ENCODE measurements at regions not wholly inside any gene's neighbourhood (a gene's known extent, or its start where the extent isn't known, plus 50 kb on each side); places are given as distances from the start of the nearest gene placed in this dataset.

DNA sequence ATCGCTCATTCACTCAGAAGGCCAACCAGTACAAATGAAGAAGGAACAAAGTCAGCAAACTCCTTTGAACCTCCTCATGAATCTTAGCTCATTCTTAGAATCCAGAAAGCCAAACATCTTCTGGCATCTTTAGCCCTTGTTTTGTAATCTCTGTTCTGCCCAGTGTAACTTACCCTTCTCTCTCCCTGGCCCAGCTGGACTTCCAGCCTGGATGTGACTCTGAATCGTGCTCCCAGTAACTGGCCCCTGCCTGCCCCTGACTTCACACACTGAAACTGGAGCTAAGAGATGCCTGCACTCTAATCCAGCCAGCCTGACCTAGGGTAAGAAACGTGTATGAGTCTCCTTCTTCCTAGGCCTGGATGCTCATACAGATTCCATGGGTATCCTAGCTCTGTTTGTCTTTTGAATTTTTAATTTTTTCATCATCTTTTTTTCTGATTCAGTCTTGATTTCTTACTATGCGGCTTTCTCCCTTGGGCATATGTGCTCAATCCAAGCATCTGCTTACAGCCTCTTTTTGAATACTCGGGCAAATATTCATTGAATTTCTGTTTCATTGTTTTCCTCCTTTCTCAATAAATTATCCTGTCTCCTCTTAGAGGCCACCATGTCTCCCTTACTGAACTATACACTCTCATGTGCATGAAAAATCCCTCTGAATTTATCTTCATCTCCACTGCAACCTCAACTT is 845.6 kb upstream of the AUTS2 start:
- TF ChIP-seq, protein P1, sequence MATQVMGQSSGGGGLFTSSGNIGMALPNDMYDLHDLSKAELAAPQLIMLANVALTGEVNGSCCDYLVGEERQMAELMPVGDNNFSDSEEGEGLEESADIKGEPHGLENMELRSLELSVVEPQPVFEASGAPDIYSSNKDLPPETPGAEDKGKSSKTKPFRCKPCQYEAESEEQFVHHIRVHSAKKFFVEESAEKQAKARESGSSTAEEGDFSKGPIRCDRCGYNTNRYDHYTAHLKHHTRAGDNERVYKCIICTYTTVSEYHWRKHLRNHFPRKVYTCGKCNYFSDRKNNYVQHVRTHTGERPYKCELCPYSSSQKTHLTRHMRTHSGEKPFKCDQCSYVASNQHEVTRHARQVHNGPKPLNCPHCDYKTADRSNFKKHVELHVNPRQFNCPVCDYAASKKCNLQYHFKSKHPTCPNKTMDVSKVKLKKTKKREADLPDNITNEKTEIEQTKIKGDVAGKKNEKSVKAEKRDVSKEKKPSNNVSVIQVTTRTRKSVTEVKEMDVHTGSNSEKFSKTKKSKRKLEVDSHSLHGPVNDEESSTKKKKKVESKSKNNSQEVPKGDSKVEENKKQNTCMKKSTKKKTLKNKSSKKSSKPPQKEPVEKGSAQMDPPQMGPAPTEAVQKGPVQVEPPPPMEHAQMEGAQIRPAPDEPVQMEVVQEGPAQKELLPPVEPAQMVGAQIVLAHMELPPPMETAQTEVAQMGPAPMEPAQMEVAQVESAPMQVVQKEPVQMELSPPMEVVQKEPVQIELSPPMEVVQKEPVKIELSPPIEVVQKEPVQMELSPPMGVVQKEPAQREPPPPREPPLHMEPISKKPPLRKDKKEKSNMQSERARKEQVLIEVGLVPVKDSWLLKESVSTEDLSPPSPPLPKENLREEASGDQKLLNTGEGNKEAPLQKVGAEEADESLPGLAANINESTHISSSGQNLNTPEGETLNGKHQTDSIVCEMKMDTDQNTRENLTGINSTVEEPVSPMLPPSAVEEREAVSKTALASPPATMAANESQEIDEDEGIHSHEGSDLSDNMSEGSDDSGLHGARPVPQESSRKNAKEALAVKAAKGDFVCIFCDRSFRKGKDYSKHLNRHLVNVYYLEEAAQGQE (IDR thresholded peaks at IDR 0.05; ENCODE audit: insufficient read depth in 1 of 2, low read depth in 2 of 2, low read length in 2 of 2) = no peak
- no peak for TF ChIP-seq SIN3A (IDR thresholded peaks at IDR 0.05; ENCODE audit: borderline replicate concordance, insufficient read depth, low read length)

Measured in PFSK-1 (cell line).